ENCODE measurements at regions not wholly inside any gene's neighbourhood (a gene's known extent, or its start where the extent isn't known, plus 50 kb on each side); places are given as distances from the start of the nearest gene placed in this dataset.

DNA sequence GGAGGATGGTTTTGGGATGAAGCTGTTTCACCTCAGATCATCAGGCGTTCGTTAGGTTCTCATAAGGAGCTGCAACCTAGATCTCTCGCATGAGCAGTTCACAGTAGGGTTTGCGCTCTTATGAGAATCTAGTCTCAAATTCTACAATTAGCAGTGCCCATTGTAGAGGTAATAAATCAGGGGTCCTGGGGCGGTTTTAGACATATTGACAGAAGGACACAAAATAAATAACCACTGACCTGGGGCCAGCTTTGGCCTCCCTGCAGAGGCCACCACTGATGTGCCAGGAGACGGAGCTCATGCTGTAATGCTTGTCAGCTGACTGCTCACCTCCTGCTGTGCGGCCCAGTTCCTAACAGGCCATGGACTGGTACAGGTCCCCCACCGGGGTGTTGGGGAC, 67.6 kb upstream of the SPATA31D4 start:
- intact Hi-C loops (cut with micrococcal nuclease): no loop called here
- POLR2A ChIA-PET: interaction anchor here (0.6 kb wide), 1 partner anchor 49 kb away, joined by 3 read pairs; no protein-coding TSS in a partner anchor
- H3K36me3 Mint-ChIP-seq (ENCODE audit: low read depth): no peaks in the 10 kb centered on the region

DNA sequence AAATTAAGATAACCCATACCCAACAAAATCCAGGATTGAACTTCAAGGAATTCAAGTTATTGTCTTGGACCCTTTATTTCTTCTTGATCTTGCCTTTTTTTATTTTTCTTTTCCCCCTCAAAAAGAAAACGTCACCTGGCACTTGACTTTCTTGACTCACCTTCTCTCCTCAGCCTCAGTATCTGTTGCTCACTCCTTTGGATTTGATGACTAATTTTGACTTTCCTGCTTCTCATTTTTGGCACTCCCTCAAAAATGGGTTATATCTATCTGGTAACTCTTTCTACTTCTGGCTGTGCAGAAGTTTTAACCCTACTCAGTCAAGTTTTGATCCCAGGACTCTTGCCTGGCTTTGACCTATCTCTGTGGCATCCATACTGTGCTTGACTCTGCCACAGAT, 66.6 kb upstream of the SPATA31D4 start:
- Mint-ChIP-seq H3K27me3 (no peaks in the 10 kb centered on the region), H3K36me3 (ENCODE audit: low read depth) (no peaks in the 10 kb centered on the region), H3K4me3 (no peak overlapping the region), H3K27ac (no peak overlapping the region), H3K4me1 (ENCODE audit: low read depth) (no peaks in the 10 kb centered on the region), H3K9me3 (no peaks in the 10 kb centered on the region)
- DNase-seq (no peak), ATAC-seq (no peak)
- intact Hi-C loops (cut with micrococcal nuclease): no loop called here
- CTCF ChIA-PET: no interaction called here
- TF ChIP-seq, protein P1, sequence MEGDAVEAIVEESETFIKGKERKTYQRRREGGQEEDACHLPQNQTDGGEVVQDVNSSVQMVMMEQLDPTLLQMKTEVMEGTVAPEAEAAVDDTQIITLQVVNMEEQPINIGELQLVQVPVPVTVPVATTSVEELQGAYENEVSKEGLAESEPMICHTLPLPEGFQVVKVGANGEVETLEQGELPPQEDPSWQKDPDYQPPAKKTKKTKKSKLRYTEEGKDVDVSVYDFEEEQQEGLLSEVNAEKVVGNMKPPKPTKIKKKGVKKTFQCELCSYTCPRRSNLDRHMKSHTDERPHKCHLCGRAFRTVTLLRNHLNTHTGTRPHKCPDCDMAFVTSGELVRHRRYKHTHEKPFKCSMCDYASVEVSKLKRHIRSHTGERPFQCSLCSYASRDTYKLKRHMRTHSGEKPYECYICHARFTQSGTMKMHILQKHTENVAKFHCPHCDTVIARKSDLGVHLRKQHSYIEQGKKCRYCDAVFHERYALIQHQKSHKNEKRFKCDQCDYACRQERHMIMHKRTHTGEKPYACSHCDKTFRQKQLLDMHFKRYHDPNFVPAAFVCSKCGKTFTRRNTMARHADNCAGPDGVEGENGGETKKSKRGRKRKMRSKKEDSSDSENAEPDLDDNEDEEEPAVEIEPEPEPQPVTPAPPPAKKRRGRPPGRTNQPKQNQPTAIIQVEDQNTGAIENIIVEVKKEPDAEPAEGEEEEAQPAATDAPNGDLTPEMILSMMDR (IDR thresholded peaks at IDR 0.05): no peak
- POLR2A ChIA-PET: no interaction called here

More for the DNA sequence above, 67.6 kb upstream of the SPATA31D4 start:
- TF ChIP-seq, protein P1 (IDR thresholded peaks at IDR 0.05): no peak
- Mint-ChIP-seq H3K27ac (no peak overlapping the region), H3K9me3 (no peaks in the 10 kb centered on the region), H3K27me3 (no peaks in the 10 kb centered on the region), H3K4me3 (no peak overlapping the region), H3K4me1 (ENCODE audit: low read depth) (no peaks in the 10 kb centered on the region)
- no peak for DNase-seq
- ATAC-seq: no peak
- CTCF ChIA-PET: no interaction called here

DNA sequence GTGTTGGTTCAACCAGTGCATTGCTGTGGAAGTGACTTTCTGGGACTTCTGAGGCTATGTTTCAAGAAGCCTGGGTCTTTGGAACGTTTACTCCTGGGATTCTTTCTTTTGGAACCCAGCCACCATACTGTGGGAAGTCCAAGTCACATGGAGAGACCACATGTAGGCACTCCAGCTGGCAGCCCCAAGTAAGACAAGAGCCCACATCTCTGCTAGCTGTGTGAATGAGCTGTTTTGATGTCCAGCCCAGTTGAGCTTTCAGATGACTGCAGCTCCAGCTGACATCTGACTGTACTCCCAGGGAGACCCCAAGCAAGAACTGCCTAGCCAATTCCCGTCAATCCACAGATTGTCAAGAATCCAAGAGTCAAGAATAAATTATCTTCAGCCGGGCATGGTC, 60.1 kb upstream of the SPATA31D4 start:
- ChIA-PET CTCF (no interaction called here), POLR2A (interaction anchor here (0.5 kb wide), 1 partner anchor 49 kb away, joined by 3 read pairs; no protein-coding TSS in a partner anchor)
- H3K4me1 Mint-ChIP-seq (ENCODE audit: low read depth): no peaks in the 10 kb centered on the region
- no peak overlapping the region for H3K27ac Mint-ChIP-seq
- TF ChIP-seq, protein P1 (IDR thresholded peaks at IDR 0.05): no peak
- H3K4me3 Mint-ChIP-seq: no peak overlapping the region
- ATAC-seq (no peak), DNase-seq (no peak)
- H3K27me3 Mint-ChIP-seq: no peaks in the 10 kb centered on the region
- intact Hi-C loops (cut with micrococcal nuclease): no loop called here
- no peaks in the 10 kb centered on the region for H3K9me3 Mint-ChIP-seq
- no peaks in the 10 kb centered on the region for H3K36me3 Mint-ChIP-seq (ENCODE audit: low read depth)

DNA sequence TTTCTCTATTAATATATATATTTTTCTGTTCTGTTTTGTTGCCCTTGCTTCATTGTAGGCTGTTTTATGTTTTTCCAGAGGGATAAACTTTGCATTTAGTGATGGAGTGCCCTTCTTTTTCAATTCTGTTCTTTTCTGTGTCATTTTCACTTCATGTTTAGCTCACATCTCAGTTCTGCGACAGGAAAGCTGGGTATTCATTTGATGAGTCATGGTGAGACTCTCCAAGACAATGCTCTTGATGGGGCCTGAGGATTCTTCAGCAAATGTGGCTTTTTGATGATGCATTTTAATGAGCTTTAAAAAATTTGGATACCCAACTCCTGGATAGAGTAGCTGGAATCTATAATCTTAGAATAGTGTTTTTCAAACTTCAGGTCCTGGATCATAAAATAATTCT, 56.5 kb upstream of the SPATA31D4 start:
- no peak for ATAC-seq
- Mint-ChIP-seq H3K27ac (no peak overlapping the region), H3K4me3 (no peak overlapping the region), H3K4me1 (ENCODE audit: low read depth) (no peaks in the 10 kb centered on the region), H3K9me3 (no peaks in the 10 kb centered on the region), H3K36me3 (ENCODE audit: low read depth) (no peaks in the 10 kb centered on the region), H3K27me3 (no peaks in the 10 kb centered on the region)
- CTCF ChIA-PET: no interaction called here
- POLR2A ChIA-PET: no interaction called here
- intact Hi-C loops (cut with micrococcal nuclease): no loop called here
- TF ChIP-seq, protein P1 (IDR thresholded peaks at IDR 0.05): no peak
- no peak for DNase-seq

DNA sequence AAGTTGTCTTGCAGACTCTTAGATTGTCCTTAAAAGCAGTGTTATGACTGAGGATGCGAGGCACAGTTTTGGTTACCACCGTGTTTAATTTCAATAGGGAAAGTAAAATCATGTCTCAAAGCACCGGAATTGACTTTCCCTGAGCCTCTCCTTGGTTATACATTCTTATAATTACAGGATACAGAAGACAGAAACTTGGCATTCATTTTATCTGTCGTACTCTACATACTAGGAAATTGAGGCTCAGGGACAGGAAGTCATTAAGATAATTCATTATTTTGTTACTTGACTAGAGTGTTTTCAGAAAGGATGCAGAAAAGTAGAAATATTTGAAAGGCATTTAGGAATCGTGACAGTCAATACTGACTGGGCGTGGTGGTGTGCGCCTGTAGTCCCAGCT, 54.0 kb upstream of the SPATA31D4 start:
- intact Hi-C loops (cut with micrococcal nuclease): no loop called here
- H3K9me3 Mint-ChIP-seq: no peaks in the 10 kb centered on the region
- H3K36me3 Mint-ChIP-seq (ENCODE audit: low read depth): no peaks in the 10 kb centered on the region
- H3K4me1 Mint-ChIP-seq (ENCODE audit: low read depth): no peaks in the 10 kb centered on the region
- ATAC-seq (no peak), DNase-seq (no peak)
- no peaks in the 10 kb centered on the region for H3K27me3 Mint-ChIP-seq
- H3K4me3 Mint-ChIP-seq: no peak overlapping the region
- ChIA-PET CTCF (no interaction called here), POLR2A (no interaction called here)
- H3K27ac Mint-ChIP-seq: no peak overlapping the region
- TF ChIP-seq, protein P1 (IDR thresholded peaks at IDR 0.05): no peak
